ENCODE measurements at regions not wholly inside any gene's neighbourhood (a gene's known extent, or its start where the extent isn't known, plus 50 kb on each side); places are given as distances from the start of the nearest gene placed in this dataset.

GRCh38 chr2:20561637-20562454 is 89.1 kb downstream of the HS1BP3 start:
- no peak for DNase-seq (ENCODE audit: low spot score)

- DNase-seq (ENCODE audit: low spot score): no peak
These were observed 88.2 kb downstream of the HS1BP3 start for GRCh38 chr2:20562540-20563225.

DNA sequence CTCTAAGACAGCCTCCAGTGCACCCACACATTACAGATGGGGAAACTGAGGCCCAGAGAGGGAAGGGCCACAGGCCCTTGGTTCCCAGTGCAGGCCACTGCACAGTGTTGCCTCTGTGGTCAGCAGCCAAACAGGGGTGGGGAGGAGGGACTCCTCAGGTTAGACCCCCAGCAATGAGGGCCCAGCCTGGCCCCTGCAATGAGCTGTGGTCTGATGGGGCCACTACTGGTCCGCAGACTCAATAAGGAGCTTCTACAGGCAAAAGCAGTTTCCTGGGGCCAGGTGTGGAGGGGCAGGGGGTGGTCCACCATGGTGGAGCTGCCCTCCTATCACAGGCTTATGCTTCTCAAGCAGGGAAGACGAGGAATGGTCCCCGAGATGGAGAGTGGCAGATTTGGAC is 87.6 kb downstream of the HS1BP3 start:
- no peak for DNase-seq (ENCODE audit: low spot score)

GRCh38 chr2:20563833-20564232 is 87.1 kb downstream of the HS1BP3 start:
- no peak for DNase-seq (ENCODE audit: low spot score)

DNA sequence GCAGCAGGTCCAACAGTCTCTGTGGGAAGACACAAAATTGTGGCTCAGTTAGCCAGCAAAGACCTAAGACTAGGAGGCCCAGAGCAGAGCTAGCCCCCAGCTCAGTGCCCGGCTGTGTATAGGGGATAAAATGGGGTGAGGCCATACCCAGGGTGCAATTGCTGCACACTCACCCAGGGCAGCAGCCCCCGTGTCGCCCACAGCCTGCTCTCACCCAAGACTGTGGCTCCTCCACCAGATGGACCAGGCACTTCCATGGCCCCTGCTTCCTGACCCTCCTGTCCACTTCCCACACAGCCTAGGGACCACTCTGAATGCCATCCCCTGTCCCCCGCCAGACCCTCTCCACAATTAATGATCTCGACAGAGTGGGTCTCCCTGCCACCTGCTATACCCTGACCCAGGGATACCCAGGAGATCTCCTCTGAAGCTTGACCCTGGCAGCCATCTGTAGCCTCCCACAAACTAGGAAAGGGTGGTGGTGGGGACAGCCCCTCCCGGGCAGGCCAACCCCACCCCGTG is 85.7 kb downstream of the HS1BP3 start:
- DNase-seq (ENCODE audit: low spot score): no peak

GRCh38 chr2:20565623-20566236 is 85.2 kb downstream of the HS1BP3 start:
- DNase-seq (ENCODE audit: low spot score): no peak

DNA sequence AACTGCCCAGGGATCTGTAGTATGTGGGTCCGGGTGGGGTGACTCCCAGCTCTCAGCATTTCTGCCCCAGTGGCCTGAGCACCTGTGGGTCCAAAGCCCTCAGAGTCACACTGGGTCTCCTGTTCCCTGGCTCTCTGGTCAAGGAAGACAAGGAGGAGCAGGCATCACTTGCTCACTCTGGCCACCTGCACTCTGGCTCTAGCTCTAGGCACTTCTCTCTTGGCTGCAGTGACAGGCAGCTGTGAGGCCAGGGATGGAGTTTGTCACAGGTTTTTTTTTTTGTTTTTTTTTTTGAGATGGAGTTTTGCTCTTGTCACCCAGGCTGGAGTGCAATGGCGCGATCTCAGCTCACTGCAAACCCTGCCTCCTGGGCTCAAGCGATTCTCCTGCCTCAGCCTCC is 84.6 kb downstream of the HS1BP3 start:
- no peak for DNase-seq (ENCODE audit: low spot score)

DNA sequence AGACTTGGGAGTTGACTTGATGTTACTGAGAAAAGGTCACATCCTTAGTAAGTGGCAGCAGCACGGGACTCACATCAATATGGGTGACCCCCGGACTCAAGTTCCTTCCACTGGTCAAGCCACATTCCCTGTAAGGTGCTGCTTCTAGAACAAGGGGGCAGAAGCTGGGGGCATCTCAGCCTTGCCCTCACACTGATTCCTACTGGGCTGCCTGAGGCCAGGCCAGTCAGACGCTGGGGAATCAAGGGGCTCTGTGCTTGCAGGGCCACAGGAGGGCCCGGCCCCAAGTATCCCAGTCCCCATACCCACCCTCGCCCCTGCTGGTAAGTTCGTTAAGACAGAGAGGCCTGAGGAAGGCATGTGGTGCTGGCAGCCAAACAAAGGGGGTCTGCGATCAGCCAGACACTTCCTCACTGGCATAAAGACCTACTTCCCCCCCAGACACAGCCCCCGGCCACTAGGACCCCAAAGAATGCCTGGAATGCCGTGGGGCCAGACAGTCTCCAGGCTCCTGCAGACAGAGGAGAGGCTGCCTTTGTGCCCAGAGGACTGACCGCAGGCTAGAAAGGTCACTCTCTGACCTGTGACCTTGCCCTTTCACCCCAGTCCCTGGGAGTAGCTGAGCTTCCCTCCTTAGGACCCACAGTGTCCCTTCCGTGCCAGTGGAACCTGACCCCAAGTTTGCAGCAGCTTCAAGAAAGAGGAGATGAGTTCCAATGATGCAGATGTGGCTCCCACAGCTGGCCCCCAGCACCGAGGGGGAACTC is 83.6 kb downstream of the HS1BP3 start:
- no peak for DNase-seq (ENCODE audit: low spot score)
